ENCODE measurements at regions not wholly inside any gene's neighbourhood (a gene's known extent, or its start where the extent isn't known, plus 50 kb on each side); places are given as distances from the start of the nearest gene placed in this dataset.

- no peak for TF ChIP-seq ZFX (IDR thresholded peaks at IDR 0.05)
- TF ChIP-seq CTCF (conservative IDR thresholded peaks at IDR 0.05), result no peak
- H3K27ac ChIP-seq, result no peak overlapping the region
Observed at GRCh38 chr15:36356466-36356865, 223.0 kb upstream of the CDIN1 start.

- H3K27ac ChIP-seq, result no peak overlapping the region
- TF ChIP-seq ZFX (IDR thresholded peaks at IDR 0.05) (no peak), CTCF (conservative IDR thresholded peaks at IDR 0.05) (no peak)
Observed at GRCh38 chr15:36356978-36357601, 222.3 kb upstream of the CDIN1 start.

- H3K27ac ChIP-seq, result no peak overlapping the region
- no peak for TF ChIP-seq CTCF (conservative IDR thresholded peaks at IDR 0.05)
- TF ChIP-seq ZFX (IDR thresholded peaks at IDR 0.05), result no peak
Observed at GRCh38 chr15:36358094-36358493, 221.3 kb upstream of the CDIN1 start.

- TF ChIP-seq CTCF (conservative IDR thresholded peaks at IDR 0.05), result no peak
- TF ChIP-seq ZFX (IDR thresholded peaks at IDR 0.05), result no peak
- no peak overlapping the region for H3K27ac ChIP-seq
Observed at GRCh38 chr15:36358523-36358922, 220.9 kb upstream of the CDIN1 start.

- TF ChIP-seq CTCF (conservative IDR thresholded peaks at IDR 0.05), result no peak
- TF ChIP-seq ZFX (IDR thresholded peaks at IDR 0.05), result no peak
- H3K27ac ChIP-seq, result no peak overlapping the region
Observed at GRCh38 chr15:36359286-36359685, 220.1 kb upstream of the CDIN1 start.

GRCh38 chr15:36361351-36361870 lies 218.0 kb upstream of the CDIN1 start:
- H3K27ac ChIP-seq, result no peak overlapping the region
- no peak for TF ChIP-seq CTCF (conservative IDR thresholded peaks at IDR 0.05)
- no peak for TF ChIP-seq ZFX (IDR thresholded peaks at IDR 0.05)

GRCh38 chr15:36362509-36362915 lies 216.9 kb upstream of the CDIN1 start:
- no peak overlapping the region for H3K27ac ChIP-seq
- TF ChIP-seq CTCF (conservative IDR thresholded peaks at IDR 0.05), result no peak
- no peak for TF ChIP-seq ZFX (IDR thresholded peaks at IDR 0.05)

Data from C4-2B (cell line).